K562 (cell line): ENCODE measurements at regions not wholly inside any gene's neighbourhood (a gene's known extent, or its start where the extent isn't known, plus 50 kb on each side); places are given as distances from the start of the nearest gene placed in this dataset.

ENCODE experiments used
- ATAC-seq: fragments of 200-7000 bp; cut with Tn5 transposase; 3 replicates; pipeline ENCODE4 v1.9.1; 2020; ENCODE audit warnings: moderate library complexity
- BruUV-seq: library from RNA; stranded (reverse); fragments of 400-500 nt; replicated peaks from 2 replicates; lab custom pipeline; 2021; lab: Mats Ljungman, UMichigan
- CTCF ChIA-PET: fragments of 300-600 bp; formaldehyde crosslinking; extraction: SDS; loops from one replicate; lab custom pipeline; 2021; ENCODE audit warnings: low intra/inter-chr PET ratio; lab: Yijun Ruan, JAX
- POLR2A ChIA-PET: fragments of 300-600, 350-650 bp; sonication (Branson Sonifier 250); formaldehyde crosslinking; extraction: SDS; loops from one replicate; lab custom pipeline; 2021; ENCODE audit warnings: antibody characterized with exemption, inconsistent platforms; lab: Yijun Ruan, JAX
- DNase-seq, 4 experiments: peaks; one replicate each; pipeline versions ENCODE4 v3.0.0 to v3.0.0-alpha.2; 2011 to 2018; ENCODE audit warnings: low spot score in 3 of 4, mixed read lengths in 3 of 4; ENCODE audit errors: extremely low read depth in 1 of 4
- FAIRE-seq: peaks from 2 replicates; lab custom pipeline; 2011; peaks lifted over from hg19 to GRCh38; lab: Jason Lieb, UNC
- H2AFZ ChIP-seq: 2 replicates; pipeline ENCODE4 v1.6.0; 2011; ENCODE audit warnings: low read depth, low read length, control low read depth, inconsistent platforms
- H3K27ac ChIP-seq: fragments of 200-600 bp; 3 replicates; pipeline ENCODE4 v1.8.0; 2011; ENCODE audit warnings: low read depth, mild to moderate bottlenecking, control low read depth, inconsistent platforms, low read length, moderate library complexity, mixed read lengths; ENCODE audit errors: extremely low read depth
- H3K27me3 ChIP-seq, 2 experiments: fragments of 300-600 bp in 1 of 2; 2 replicates in 1 of 2; 3 replicates in 1 of 2; pipeline versions ENCODE4 v1.6.0 to v1.8.0; 2011; ENCODE audit warnings: inconsistent platforms in 2 of 2, low read length in 2 of 2, mild to moderate bottlenecking in 1 of 2, mixed read lengths in 1 of 2, moderate library complexity in 1 of 2; ENCODE audit not compliant: control insufficient read depth in 2 of 2, insufficient read depth in 2 of 2
- H3K36me3 ChIP-seq: fragments of 300-600 bp; 3 replicates; pipeline ENCODE4 v1.8.0; 2011; ENCODE audit warnings: mild to moderate bottlenecking, low read length, inconsistent platforms; ENCODE audit not compliant: control insufficient read depth, insufficient read depth
- H3K4me1 ChIP-seq, 2 experiments: fragments of 200-600 bp in 1 of 2; replicated peaks in 1 of 2; 2 replicates in 1 of 2; 3 replicates in 1 of 2; pipeline versions ENCODE4 v1.5.1 to v1.8.0; 2011; ENCODE audit warnings: inconsistent platforms in 2 of 2, low read length in 2 of 2, mild to moderate bottlenecking in 1 of 2, mixed read lengths in 1 of 2, moderate library complexity in 1 of 2; ENCODE audit not compliant: control insufficient read depth in 2 of 2, insufficient read depth in 2 of 2
- H3K4me2 ChIP-seq: 2 replicates; pipeline ENCODE4 v1.6.1; 2011; ENCODE audit warnings: low read length, control low read depth, inconsistent platforms, mixed read lengths; ENCODE audit not compliant: insufficient read depth
- H3K4me3 ChIP-seq: fragments of 200-600 bp; sonication (generic), shearing (Covaris generic); 2 replicates; pipeline ENCODE4 v1.5.1; 2016; ENCODE audit warnings: control low read depth, inconsistent platforms
- H3K79me2 ChIP-seq: fragments of 200-600 bp; 3 replicates; pipeline ENCODE4 v1.8.0; 2011; ENCODE audit warnings: low read length, inconsistent platforms; ENCODE audit not compliant: control insufficient read depth, insufficient read depth
- H3K9ac ChIP-seq, 2 experiments: 2 replicates each; pipeline versions ENCODE4 v1.6.0 to v1.6.1; 2011; ENCODE audit warnings: low read depth in 2 of 2, low read length in 2 of 2, control low read depth in 1 of 2, inconsistent platforms in 1 of 2, mild to moderate bottlenecking in 1 of 2, mixed read lengths in 1 of 2; ENCODE audit not compliant: insufficient read depth in 1 of 2
- H3K9me1 ChIP-seq: one replicate; pipeline ENCODE4 v1.6.0; 2011; ENCODE audit warnings: inconsistent platforms, mild to moderate bottlenecking, low read length, moderate library complexity; ENCODE audit not compliant: control insufficient read depth, insufficient read depth
- H3K9me3 ChIP-seq: replicated peaks from 2 replicates; pipeline ENCODE4 v1.5.1; 2011; ENCODE audit warnings: low read depth, low read length, inconsistent platforms; ENCODE audit not compliant: control insufficient read depth, insufficient read depth
- H4K20me1 ChIP-seq: replicated peaks from 2 replicates; pipeline ENCODE4 v1.6.1; 2011; ENCODE audit warnings: low read length, inconsistent platforms, mixed read lengths; ENCODE audit not compliant: control insufficient read depth, insufficient read depth
- ARID3B ChIP-seq: fragments of 250-450 bp; sonication (Bioruptor Pico); IDR thresholded peaks from 2 replicates; pipeline ENCODE4 v1.4.0; 2020; ENCODE audit warnings: borderline replicate concordance
- BRCA1 ChIP-seq, 2 experiments: fragments of 450-650 bp in 1 of 2; sonication (generic) in 1 of 2; formaldehyde crosslinking in 1 of 2; IDR thresholded peaks; 2 replicates each; pipeline versions ENCODE4 v1.5.0 to v1.6.1; 2017 to 2020; ENCODE audit warnings: mild to moderate bottlenecking in 1 of 2, missing genetic modification reagents in 1 of 2
- CBX5 ChIP-seq: IDR thresholded peaks from 2 replicates; pipeline ENCODE4 v1.6.1; 2014; ENCODE audit warnings: low read depth, borderline replicate concordance
- HLTF ChIP-seq: fragments of 450-650 bp; IDR thresholded peaks from 2 replicates; pipeline ENCODE4 v1.6.1; 2016
- HNRNPK ChIP-seq: fragments of 200-400 bp; formaldehyde crosslinking; IDR thresholded peaks from one replicate; pipeline ENCODE4 v1.6.1; 2018; ENCODE audit warnings: mild to moderate bottlenecking, low read depth, low read length; ENCODE audit not compliant: poor library complexity, severe bottlenecking
- MEF2D ChIP-seq: conservative IDR thresholded peaks from 2 replicates; pipeline ENCODE4 v1.6.1; 2016; ENCODE audit warnings: low read depth, missing genetic modification characterization, missing compliant biosample characterization
- NCOR1 ChIP-seq: fragments of 450-650 bp; IDR thresholded peaks from 2 replicates; pipeline ENCODE4 v1.6.1; 2016; ENCODE audit warnings: mild to moderate bottlenecking, moderate library complexity
- NFXL1 ChIP-seq: fragments of 450-650 bp; formaldehyde crosslinking; IDR thresholded peaks from 2 replicates; pipeline ENCODE4 v1.4.0; 2021; ENCODE audit warnings: mild to moderate bottlenecking
- PREB ChIP-seq: sonication (generic); formaldehyde crosslinking; IDR thresholded peaks from 2 replicates; pipeline ENCODE4 v1.8.1; 2023; ENCODE audit warnings: mild to moderate bottlenecking, missing genetic modification reagents
- SIN3B ChIP-seq: fragments of 450-650 bp; IDR thresholded peaks from 2 replicates; pipeline ENCODE4 v1.6.1; 2017; ENCODE audit warnings: low read depth, mild to moderate bottlenecking, moderate library complexity
- SOX6 ChIP-seq: fragments of 450-650 bp; IDR thresholded peaks from 2 replicates; pipeline ENCODE4 v1.6.1; 2014; ENCODE audit warnings: mild to moderate bottlenecking
- TRIM28 ChIP-seq: fragments of 450-650 bp; IDR thresholded peaks from 2 replicates; pipeline ENCODE4 v1.6.1; 2017
- UBTF ChIP-seq, 2 experiments: IDR thresholded peaks; 2 replicates each; pipeline ENCODE4 v1.6.1; 2012; ENCODE audit warnings: improper control_type of control experiment in 2 of 2, low read depth in 2 of 2, low read length in 2 of 2, borderline replicate concordance in 1 of 2
- ZNF23 ChIP-seq: fragments of 250-450 bp; sonication (Bioruptor Pico); IDR thresholded peaks from 2 replicates; pipeline ENCODE4 v1.4.0; 2020; ENCODE audit warnings: mild to moderate bottlenecking
- ZNF699 ChIP-seq: fragments of 250-450 bp; sonication (Bioruptor Pico); IDR thresholded peaks from 2 replicates; pipeline ENCODE4 v1.8.0; 2021; ENCODE audit warnings: mild to moderate bottlenecking, moderate library complexity; ENCODE audit not compliant: insufficient replicate concordance
- ZNF764 ChIP-seq: fragments of 250-450 bp; sonication (Bioruptor Pico); IDR thresholded peaks from 2 replicates; pipeline ENCODE4 v1.4.0; 2020; ENCODE audit warnings: low read depth, mild to moderate bottlenecking, moderate library complexity
- WGBS: fragments of 100-300 bp; shearing (Covaris generic); methylation state at CpG from one replicate; pipeline ENCODE4 v1.1.6; 2016; ENCODE audit warnings: low coverage, mixed read lengths; ENCODE audit not compliant: insufficient coverage; ENCODE audit errors: missing lambda C conversion rate; 5-methylcytosine and 5-hydroxymethylcytosine counted together
- in situ Hi-C: fragments of 300-500 bp; cut with MboI; formaldehyde crosslinking; loops from 4 replicates; pipeline ENCODE4 v1.15.0; 2018; ENCODE audit warnings: inconsistent platforms, mixed read lengths
- intact Hi-C: fragments of 100-400 bp; cut with micrococcal nuclease; formaldehyde crosslinking; loops from 2 replicates; pipeline ENCODE4 v1.14.2; 2022
- TF ChIP-seq, protein P1 (sequence below): fragments of 450-650 bp; IDR thresholded peaks from 2 replicates; pipeline ENCODE4 v1.6.1; 2016; ENCODE audit warnings: borderline replicate concordance

GRCh38 chr12:126667339-126667738 lies 1599.6 kb upstream of the TMEM132C start:
- Histone ChIP-seq H3K9me1 (no peaks in the 10 kb centered on the region), H3K27me3 (no peaks in the 10 kb centered on the region), H4K20me1 (no peaks in the 10 kb centered on the region), H3K4me1 (no peaks in the 10 kb centered on the region), H3K27ac (no peak overlapping the region), H2AFZ (no peak overlapping the region), H3K79me2 (no peaks in the 10 kb centered on the region), H3K9ac (no peak overlapping the region), H3K4me2 (no peak overlapping the region), H3K9me3 (no peaks in the 10 kb centered on the region), H3K36me3 (no peaks in the 10 kb centered on the region), H3K4me3 (no peak overlapping the region)
- ATAC-seq (no peak), DNase-seq (no peak), FAIRE-seq (no peak)
- BruUV-seq = no TSS peak
- intact Hi-C loops (no loop called here), in situ Hi-C loops (no loop called here)
- ChIA-PET POLR2A (interaction anchor here (0.5 kb wide), 1 partner anchor 115 kb away, joined by 3 read pairs; no protein-coding TSS in a partner anchor), CTCF (no interaction called here)
- WGBS = 3% methylated on average over 4 of the region's 4 CpGs
- TF ChIP-seq UBTF (IDR thresholded peaks at IDR 0.05; ENCODE audit: borderline replicate concordance in 1 of 2, low read depth in 2 of 2, low read length in 2 of 2) = no peak
- TF ChIP-seq HLTF = no peak
- TF ChIP-seq TRIM28 = no peak
- no peak for TF ChIP-seq ZNF23
- no peak for TF ChIP-seq MEF2D
- TF ChIP-seq SOX6 = no peak
- no peak for TF ChIP-seq SIN3B
- TF ChIP-seq BRCA1 (IDR thresholded peaks at IDR 0.05) = no peak
- TF ChIP-seq BRCA1 (CRISPR knock-in tag; IDR thresholded peaks at IDR 0.05) = no peak
- TF ChIP-seq NCOR1 = no peak
- TF ChIP-seq, protein P1, sequence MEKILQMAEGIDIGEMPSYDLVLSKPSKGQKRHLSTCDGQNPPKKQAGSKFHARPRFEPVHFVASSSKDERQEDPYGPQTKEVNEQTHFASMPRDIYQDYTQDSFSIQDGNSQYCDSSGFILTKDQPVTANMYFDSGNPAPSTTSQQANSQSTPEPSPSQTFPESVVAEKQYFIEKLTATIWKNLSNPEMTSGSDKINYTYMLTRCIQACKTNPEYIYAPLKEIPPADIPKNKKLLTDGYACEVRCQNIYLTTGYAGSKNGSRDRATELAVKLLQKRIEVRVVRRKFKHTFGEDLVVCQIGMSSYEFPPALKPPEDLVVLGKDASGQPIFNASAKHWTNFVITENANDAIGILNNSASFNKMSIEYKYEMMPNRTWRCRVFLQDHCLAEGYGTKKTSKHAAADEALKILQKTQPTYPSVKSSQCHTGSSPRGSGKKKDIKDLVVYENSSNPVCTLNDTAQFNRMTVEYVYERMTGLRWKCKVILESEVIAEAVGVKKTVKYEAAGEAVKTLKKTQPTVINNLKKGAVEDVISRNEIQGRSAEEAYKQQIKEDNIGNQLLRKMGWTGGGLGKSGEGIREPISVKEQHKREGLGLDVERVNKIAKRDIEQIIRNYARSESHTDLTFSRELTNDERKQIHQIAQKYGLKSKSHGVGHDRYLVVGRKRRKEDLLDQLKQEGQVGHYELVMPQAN = no peak
- no peak for TF ChIP-seq ZNF699 (CRISPR knock-in tag)
- TF ChIP-seq PREB (CRISPR knock-in tag) = no peak
- no peak for TF ChIP-seq ARID3B
- no peak for TF ChIP-seq CBX5
- no peak for TF ChIP-seq ZNF764 (CRISPR knock-in tag)
- no peak for TF ChIP-seq HNRNPK
- TF ChIP-seq NFXL1 (CRISPR knock-in tag) = no peak
